ENCODE measurements at regions not wholly inside any gene's neighbourhood (a gene's known extent, or its start where the extent isn't known, plus 50 kb on each side); places are given as distances from the start of the nearest gene placed in this dataset.
"Not testable (repeated sequence)": the region's sequence is repeated elsewhere in the genome, so short reads cannot be mapped to it uniquely, and the experiment has no call there.

DNA sequence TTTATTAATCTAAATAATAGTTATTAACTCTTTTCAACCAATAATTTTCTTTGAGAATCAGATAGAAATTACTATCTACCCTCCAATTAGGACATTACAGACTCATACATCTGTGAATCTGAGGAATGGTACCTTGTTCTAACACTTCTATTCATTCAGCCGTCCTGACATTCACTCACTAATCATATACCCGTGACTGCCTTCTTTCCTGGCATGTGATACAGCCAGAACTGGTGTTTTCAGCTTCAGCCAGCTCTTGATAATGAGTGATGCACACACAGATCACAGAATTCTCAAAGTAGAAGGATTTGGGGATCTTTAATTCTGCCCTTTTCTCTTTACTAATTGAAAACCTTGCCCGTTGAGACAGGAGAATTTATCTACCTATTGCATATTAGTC, 499.9 kb downstream of the UTRN start:
- WGBS = 91% methylated on average over 3 of the region's 3 CpGs
- H3K27ac ChIP-seq (ENCODE audit: low read depth) = no peak overlapping the region
- no peak overlapping the region for H3K4me3 ChIP-seq (ENCODE audit: low read depth, low read length)
- H3K4me1 ChIP-seq (ENCODE audit: insufficient read depth) = no peaks in the 10 kb centered on the region
- no peak for DNase-seq (ENCODE audit: extremely low spot score)
- H3K36me3 ChIP-seq (ENCODE audit: insufficient read depth) = peaks cover 3% of the 10 kb centered on the region

DNA sequence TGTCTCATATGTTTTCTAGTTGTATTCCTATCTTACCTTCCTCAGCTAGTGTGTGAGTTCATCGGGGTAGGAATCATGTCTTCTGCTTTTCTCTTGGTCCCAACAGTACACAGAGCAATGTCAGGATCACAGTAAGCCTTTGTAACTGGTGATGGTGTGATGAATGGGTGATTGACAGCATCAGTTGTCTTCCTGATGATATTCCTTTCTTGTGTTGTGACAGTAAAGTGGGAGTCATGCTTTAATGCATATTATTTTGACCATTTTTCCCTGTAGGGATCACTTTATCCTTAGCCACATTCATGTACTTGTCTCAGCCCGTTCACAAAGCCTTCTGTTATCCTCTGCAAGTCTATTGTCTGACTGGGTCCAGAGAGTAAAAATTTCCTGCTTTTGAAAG, 501.7 kb downstream of the UTRN start:
- H3K27ac ChIP-seq (ENCODE audit: low read depth) = no peak overlapping the region
- WGBS = 87% methylated on average over 2 of the region's 2 CpGs
- DNase-seq (ENCODE audit: extremely low spot score) = no peak
- H3K4me3 ChIP-seq (ENCODE audit: low read depth, low read length) = no peak overlapping the region
- H3K4me1 ChIP-seq (ENCODE audit: insufficient read depth) = no peaks in the 10 kb centered on the region
- H3K36me3 ChIP-seq (ENCODE audit: insufficient read depth) = peaks cover 3% of the 10 kb centered on the region

DNA sequence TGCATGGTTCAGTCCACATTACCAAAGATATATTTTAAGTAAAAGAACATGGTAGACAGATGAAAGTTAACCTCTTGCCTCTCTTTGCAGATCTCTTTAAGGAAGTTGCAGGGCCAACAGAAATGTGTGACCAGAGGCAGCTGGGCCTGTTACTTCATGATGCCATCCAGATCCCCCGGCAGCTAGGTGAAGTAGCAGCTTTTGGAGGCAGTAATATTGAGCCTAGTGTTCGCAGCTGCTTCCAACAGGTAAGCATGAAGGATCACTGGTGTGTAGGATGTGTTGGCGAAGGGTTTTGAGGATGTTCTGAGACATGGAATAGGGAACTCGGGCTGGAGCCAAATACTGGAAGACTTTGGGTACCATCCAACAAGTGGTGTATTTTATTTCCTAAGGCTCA, 508.6 kb downstream of the UTRN start:
- H3K4me1 ChIP-seq (ENCODE audit: insufficient read depth) = no peaks in the 10 kb centered on the region
- no peak overlapping the region for H3K27ac ChIP-seq (ENCODE audit: low read depth)
- no peak overlapping the region for H3K4me3 ChIP-seq (ENCODE audit: low read depth, low read length)
- H3K36me3 ChIP-seq (ENCODE audit: insufficient read depth) = peaks cover 2% of the 10 kb centered on the region
- 82% methylated on average over 4 of the region's 4 CpGs for WGBS
- no peak for DNase-seq (ENCODE audit: extremely low spot score)

DNA sequence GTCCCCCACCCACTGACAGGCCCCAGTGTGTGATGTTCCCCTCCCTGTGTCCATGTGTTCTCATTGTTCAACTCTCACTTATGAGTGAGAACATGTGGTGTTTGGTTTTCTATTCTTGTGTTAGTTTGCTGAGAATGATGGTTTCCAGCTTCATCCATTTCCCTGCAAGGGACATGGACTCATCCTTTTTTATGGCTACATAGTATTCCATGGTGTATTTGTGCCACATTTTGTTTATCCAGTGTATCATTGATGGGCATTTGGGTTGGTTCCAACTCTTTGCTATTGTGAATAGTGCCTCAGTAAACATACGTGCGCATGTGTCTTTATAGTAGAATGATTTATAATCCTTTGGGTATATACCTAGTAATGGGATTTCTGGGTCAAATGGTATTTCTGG, 509.9 kb downstream of the UTRN start:
- H3K27ac ChIP-seq (ENCODE audit: low read depth); H3K4me1 ChIP-seq (ENCODE audit: insufficient read depth); H3K36me3 ChIP-seq (ENCODE audit: insufficient read depth); DNase-seq (ENCODE audit: extremely low spot score); H3K4me3 ChIP-seq (ENCODE audit: low read depth, low read length): not testable (repeated sequence)
- 98% methylated on average over 2 of the region's 2 CpGs for WGBS

- H3K27ac ChIP-seq (ENCODE audit: low read depth) = no peak overlapping the region
- no peak for DNase-seq (ENCODE audit: extremely low spot score)
- H3K36me3 ChIP-seq (ENCODE audit: insufficient read depth) = peaks cover 2% of the 10 kb centered on the region
- 98% methylated on average over 2 of the region's 2 CpGs for WGBS
- no peaks in the 10 kb centered on the region for H3K4me1 ChIP-seq (ENCODE audit: insufficient read depth)
- no peak overlapping the region for H3K4me3 ChIP-seq (ENCODE audit: low read depth, low read length)
These were observed 510.9 kb downstream of the UTRN start for GRCh38 chr6:144796070-144796469.

DNA sequence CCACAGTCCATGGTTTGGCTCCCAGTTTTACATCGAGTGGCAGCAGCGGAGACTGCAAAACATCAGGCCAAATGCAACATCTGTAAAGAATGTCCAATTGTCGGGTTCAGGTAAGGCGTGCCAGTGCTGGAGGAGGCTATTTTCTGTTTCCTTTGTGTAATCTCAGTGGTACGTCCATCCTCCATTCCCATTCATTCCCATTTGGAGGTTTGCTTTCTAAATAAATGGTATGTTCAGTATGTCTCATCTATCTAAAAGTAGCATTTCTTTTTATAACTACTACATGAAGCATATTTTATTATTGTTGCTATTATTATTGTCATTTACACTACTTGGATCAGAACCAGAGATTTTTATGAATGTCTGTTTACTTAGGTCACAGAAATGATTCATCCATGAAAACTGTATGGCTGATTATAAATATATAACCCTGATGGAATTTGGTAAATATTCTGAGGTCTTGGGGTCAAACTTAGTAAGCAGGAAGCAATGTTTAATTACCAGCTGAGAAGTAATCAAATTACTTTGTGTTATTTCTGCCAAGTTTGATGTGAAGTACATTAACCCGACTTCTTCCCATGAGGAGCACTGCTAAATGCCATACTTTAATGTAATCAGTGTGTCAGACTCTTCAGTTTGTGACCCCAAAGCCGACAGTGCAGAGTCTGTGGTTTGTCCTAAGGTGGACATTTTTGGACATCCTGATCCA, 512.9 kb downstream of the UTRN start:
- no peaks in the 10 kb centered on the region for H3K4me1 ChIP-seq (ENCODE audit: insufficient read depth)
- WGBS = 91% methylated on average over 7 of the region's 7 CpGs
- H3K4me3 ChIP-seq (ENCODE audit: low read depth, low read length) = no peak overlapping the region
- H3K36me3 ChIP-seq (ENCODE audit: insufficient read depth) = peaks cover 2% of the 10 kb centered on the region
- no peak for DNase-seq (ENCODE audit: extremely low spot score)
- H3K27ac ChIP-seq (ENCODE audit: low read depth) = no peak overlapping the region

GRCh38 chr6:144804246-144804790, 519.2 kb downstream of the UTRN start:
- Histone ChIP-seq H3K27ac (ENCODE audit: low read depth) (no peak overlapping the region), H3K4me3 (ENCODE audit: low read depth, low read length) (no peak overlapping the region), H3K4me1 (ENCODE audit: insufficient read depth) (no peaks in the 10 kb centered on the region), H3K36me3 (ENCODE audit: insufficient read depth) (no peaks in the 10 kb centered on the region)
- no peak for DNase-seq (ENCODE audit: extremely low spot score)

- Histone ChIP-seq H3K4me3 (ENCODE audit: low read depth, low read length) (no peak overlapping the region), H3K36me3 (ENCODE audit: insufficient read depth) (no peaks in the 10 kb centered on the region), H3K27ac (ENCODE audit: low read depth) (no peak overlapping the region), H3K4me1 (ENCODE audit: insufficient read depth) (no peaks in the 10 kb centered on the region)
- 83% methylated on average over 1 of the region's 1 CpG for WGBS
- no peak for DNase-seq (ENCODE audit: extremely low spot score)
These were observed 519.9 kb downstream of the UTRN start for GRCh38 chr6:144805049-144805448.

GRCh38 chr6:144806222-144806621, 521.1 kb downstream of the UTRN start:
- no peak overlapping the region for H3K4me3 ChIP-seq (ENCODE audit: low read depth, low read length)

DNA sequence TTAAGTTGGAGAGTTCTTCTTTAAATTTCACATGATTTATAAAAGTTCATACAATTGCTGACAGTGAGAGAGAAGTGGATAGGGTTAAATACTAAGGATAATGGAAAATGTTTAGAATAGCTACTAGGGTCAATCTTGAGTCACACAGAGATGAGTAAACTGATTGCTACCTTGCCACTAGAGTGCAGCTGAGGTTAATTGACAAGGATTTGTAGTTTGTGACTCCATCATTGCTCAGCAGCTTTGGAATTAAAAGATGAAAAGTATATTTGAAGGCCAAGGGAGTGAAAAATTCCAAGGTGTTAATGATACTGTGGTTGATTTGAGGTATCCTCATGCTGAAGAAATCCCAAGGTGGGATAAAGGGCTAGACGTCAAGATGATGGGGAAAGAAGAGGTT, 524.0 kb downstream of the UTRN start:
- no peak overlapping the region for H3K27ac ChIP-seq (ENCODE audit: low read depth)
- no peaks in the 10 kb centered on the region for H3K36me3 ChIP-seq (ENCODE audit: insufficient read depth)
- H3K4me1 ChIP-seq (ENCODE audit: insufficient read depth) = no peaks in the 10 kb centered on the region
- no peak for DNase-seq (ENCODE audit: extremely low spot score)
- H3K4me3 ChIP-seq (ENCODE audit: low read depth, low read length) = no peak overlapping the region
- 85% methylated on average over 1 of the region's 1 CpG for WGBS

More at GRCh38 chr6:144806222-144806621, 521.1 kb downstream of the UTRN start:
- H3K36me3 ChIP-seq (ENCODE audit: insufficient read depth) = no peaks in the 10 kb centered on the region
- DNase-seq (ENCODE audit: extremely low spot score) = no peak
- no peaks in the 10 kb centered on the region for H3K4me1 ChIP-seq (ENCODE audit: insufficient read depth)
- no peak overlapping the region for H3K27ac ChIP-seq (ENCODE audit: low read depth)

GRCh38 chr6:144809969-144810368, 524.8 kb downstream of the UTRN start:
- Histone ChIP-seq H3K36me3 (ENCODE audit: insufficient read depth) (no peaks in the 10 kb centered on the region), H3K4me1 (ENCODE audit: insufficient read depth) (no peaks in the 10 kb centered on the region), H3K27ac (ENCODE audit: low read depth) (no peak overlapping the region), H3K4me3 (ENCODE audit: low read depth, low read length) (no peak overlapping the region)
- DNase-seq (ENCODE audit: extremely low spot score) = no peak
- WGBS = 89% methylated on average over 5 of the region's 5 CpGs

DNA sequence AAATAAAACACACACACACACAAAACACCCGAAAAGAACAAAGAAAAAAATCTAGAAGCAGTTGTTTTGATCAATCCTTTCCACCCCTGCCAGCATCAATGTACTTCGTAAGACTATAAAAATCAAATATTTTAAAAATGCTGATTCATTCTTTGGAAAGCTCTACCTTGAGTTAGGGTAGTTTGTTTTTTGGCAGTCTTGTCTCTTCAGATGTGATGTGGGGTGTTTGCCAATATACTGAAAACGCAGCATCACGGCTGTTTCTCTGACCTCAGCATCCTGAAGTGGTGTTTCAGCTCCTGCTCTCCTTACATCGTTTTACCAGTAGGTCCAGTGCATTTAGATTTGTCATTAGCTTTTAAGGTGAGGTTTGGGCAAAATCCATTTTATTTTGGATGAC, 526.0 kb downstream of the UTRN start:
- no peak for DNase-seq (ENCODE audit: extremely low spot score)
- no peak overlapping the region for H3K4me3 ChIP-seq (ENCODE audit: low read depth, low read length)
- H3K27ac ChIP-seq (ENCODE audit: low read depth) = no peak overlapping the region
- no peaks in the 10 kb centered on the region for H3K4me1 ChIP-seq (ENCODE audit: insufficient read depth)
- no peaks in the 10 kb centered on the region for H3K36me3 ChIP-seq (ENCODE audit: insufficient read depth)
- 83% methylated on average over 5 of the region's 5 CpGs for WGBS

GRCh38 chr6:144816936-144817335, 531.8 kb downstream of the UTRN start:
- Histone ChIP-seq H3K27ac (ENCODE audit: low read depth) (no peak overlapping the region), H3K36me3 (ENCODE audit: insufficient read depth) (no peaks in the 10 kb centered on the region), H3K4me1 (ENCODE audit: insufficient read depth) (no peaks in the 10 kb centered on the region), H3K4me3 (ENCODE audit: low read depth, low read length) (no peak overlapping the region)
- 76% methylated on average over 1 of the region's 1 CpG for WGBS
- no peak for DNase-seq (ENCODE audit: extremely low spot score)

- no peak overlapping the region for H3K4me3 ChIP-seq (ENCODE audit: low read depth, low read length)
- DNase-seq (ENCODE audit: extremely low spot score) = no peak
- peaks cover 2% of the 10 kb centered on the region for H3K4me1 ChIP-seq (ENCODE audit: insufficient read depth)
- 89% methylated on average over 1 of the region's 1 CpG for WGBS
- H3K36me3 ChIP-seq (ENCODE audit: insufficient read depth) = no peaks in the 10 kb centered on the region
- H3K27ac ChIP-seq (ENCODE audit: low read depth) = no peak overlapping the region
These were observed 535.1 kb downstream of the UTRN start for GRCh38 chr6:144820270-144820669.

DNA sequence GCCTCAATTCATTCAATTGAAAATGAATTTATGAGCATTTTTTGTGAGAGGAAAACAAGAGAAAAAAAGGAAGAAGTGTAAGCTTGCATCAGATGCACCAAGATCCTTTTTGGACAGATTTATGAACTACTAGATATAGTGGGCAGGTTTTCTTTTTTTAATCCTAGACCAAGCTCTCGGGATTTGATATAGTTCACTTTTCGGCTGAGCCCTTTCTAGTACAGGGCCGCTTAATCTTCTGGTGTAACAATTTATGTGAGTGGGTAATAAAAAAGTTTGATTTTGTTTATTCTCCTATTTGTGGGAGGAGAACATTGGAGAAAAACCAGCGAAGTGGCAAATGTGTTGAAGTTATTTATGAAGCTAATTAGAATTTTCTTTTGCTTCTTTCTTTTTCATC, 538.0 kb downstream of the UTRN start:
- WGBS = 52% methylated on average over 4 of the region's 4 CpGs
- H3K27ac ChIP-seq (ENCODE audit: low read depth) = no peak overlapping the region
- no peak for DNase-seq (ENCODE audit: extremely low spot score)
- H3K4me3 ChIP-seq (ENCODE audit: low read depth, low read length) = no peak overlapping the region
- H3K36me3 ChIP-seq (ENCODE audit: insufficient read depth) = no peaks in the 10 kb centered on the region
- H3K4me1 ChIP-seq (ENCODE audit: insufficient read depth) = peaks cover 2% of the 10 kb centered on the region
